GM19025 (cell line): ENCODE measurements at regions not wholly inside any gene's neighbourhood (a gene's known extent, or its start where the extent isn't known, plus 50 kb on each side); places are given as distances from the start of the nearest gene placed in this dataset.

Source experiments
- ATAC-seq: cut with Tn5 transposase; IDR thresholded peaks from one replicate; pipeline ENCODE4 v1.9.1; 2021; ENCODE audit warnings: mild to moderate bottlenecking, low read depth, moderate library complexity; ENCODE audit not compliant: unreplicated experiment

GRCh38 chr5:8456846-8457186, 587.9 kb downstream of the MTRR start:
- ATAC-seq: no peak

GRCh38 chr5:8457187-8458037, 588.5 kb downstream of the MTRR start:
- ATAC-seq: peak; percentile 52

- ATAC-seq: no peak
Observed at GRCh38 chr5:8458038-8458383, 589.1 kb downstream of the MTRR start.

GRCh38 chr5:8461543-8461942, 592.6 kb downstream of the MTRR start:
- ATAC-seq: no peak

GRCh38 chr5:8462565-8462964, 593.6 kb downstream of the MTRR start:
- ATAC-seq: no peak

GRCh38 chr5:8470489-8470888, 601.5 kb downstream of the MTRR start:
- no peak for ATAC-seq

- no peak for ATAC-seq
Observed at GRCh38 chr5:8471581-8471980, 602.6 kb downstream of the MTRR start.

- no peak for ATAC-seq
Observed at GRCh38 chr5:8473016-8473415, 604.1 kb downstream of the MTRR start.

GRCh38 chr5:8473827-8474568, 605.0 kb downstream of the MTRR start:
- ATAC-seq: no peak

GRCh38 chr5:8474569-8474930, 605.6 kb downstream of the MTRR start:
- no peak for ATAC-seq

- ATAC-seq: no peak
Observed at GRCh38 chr5:8478326-8478725, 609.4 kb downstream of the MTRR start.

- ATAC-seq: no peak
Observed at GRCh38 chr5:8481007-8481406, 612.1 kb downstream of the MTRR start.

- no peak for ATAC-seq
Observed at GRCh38 chr5:8491254-8491653, 622.3 kb downstream of the MTRR start.

- no peak for ATAC-seq
Observed at GRCh38 chr5:8493176-8493575, 624.2 kb downstream of the MTRR start.

GRCh38 chr5:8500426-8500825, 631.5 kb downstream of the MTRR start:
- ATAC-seq: no peak

GRCh38 chr5:8505196-8505595, 636.2 kb downstream of the MTRR start:
- no peak for ATAC-seq

GRCh38 chr5:8508231-8508630, 639.3 kb downstream of the MTRR start:
- ATAC-seq: no peak

- no peak for ATAC-seq
Observed at GRCh38 chr5:8516356-8516755, 647.4 kb downstream of the MTRR start.

- ATAC-seq: no peak
Observed at GRCh38 chr5:8517456-8517855, 648.5 kb downstream of the MTRR start.

- no peak for ATAC-seq
Observed at GRCh38 chr5:8520917-8521316, 652.0 kb downstream of the MTRR start.

GRCh38 chr5:8521991-8522390, 653.0 kb downstream of the MTRR start:
- ATAC-seq: no peak

GRCh38 chr5:8522646-8523045, 653.7 kb downstream of the MTRR start:
- no peak for ATAC-seq
